ENCODE measurements at regions not wholly inside any gene's neighbourhood (a gene's known extent, or its start where the extent isn't known, plus 50 kb on each side); places are given as distances from the start of the nearest gene placed in this dataset.
A peak's percentile ranks its signal among the peaks of the same experiment; 100 is the strongest.
"Not testable (repeated sequence)": the region's sequence is repeated elsewhere in the genome, so short reads cannot be mapped to it uniquely, and the experiment has no call there.

- H3K27me3 ChIP-seq (replicated peaks; ENCODE audit: control insufficient read depth, insufficient read depth, low read length): peaks cover 7% of the 10 kb centered on the region
- H3K9me3 ChIP-seq (ENCODE audit: control insufficient read depth, low read length): no peaks in the 10 kb centered on the region
- H3K9ac ChIP-seq (ENCODE audit: low read length): no peak overlapping the region
- no peak overlapping the region for H3K4me3 ChIP-seq (ENCODE audit: low read length)
- DNase-seq (ENCODE audit: low read depth): no peak
- no peaks in the 10 kb centered on the region for H3K4me1 ChIP-seq (ENCODE audit: control insufficient read depth, insufficient read depth, low read length)
- H3K36me3 ChIP-seq (ENCODE audit: control insufficient read depth, insufficient read depth, low read length, severe bottlenecking): no peaks in the 10 kb centered on the region
Observed at GRCh38 chr4:138796761-138797160, 218.8 kb upstream of the NOCT start.

GRCh38 chr4:138790706-138791340, 224.8 kb upstream of the NOCT start:
- no peak overlapping the region for H3K9ac ChIP-seq (ENCODE audit: low read length)
- H3K36me3 ChIP-seq (ENCODE audit: control insufficient read depth, insufficient read depth, low read length, severe bottlenecking): no peaks in the 10 kb centered on the region
- no peaks in the 10 kb centered on the region for H3K9me3 ChIP-seq (ENCODE audit: control insufficient read depth, low read length)
- H3K27me3 ChIP-seq (replicated peaks; ENCODE audit: control insufficient read depth, insufficient read depth, low read length): no peaks in the 10 kb centered on the region
- DNase-seq (ENCODE audit: low read depth): no peak
- no peaks in the 10 kb centered on the region for H3K4me1 ChIP-seq (ENCODE audit: control insufficient read depth, insufficient read depth, low read length)
- no peak overlapping the region for H3K4me3 ChIP-seq (ENCODE audit: low read length)

- no peak overlapping the region for H3K9ac ChIP-seq (ENCODE audit: low read length)
- DNase-seq (ENCODE audit: low read depth): no peak
- H3K27me3 ChIP-seq (replicated peaks; ENCODE audit: control insufficient read depth, insufficient read depth, low read length): no peaks in the 10 kb centered on the region
- H3K4me3 ChIP-seq (ENCODE audit: low read length): no peak overlapping the region
- H3K4me1 ChIP-seq (ENCODE audit: control insufficient read depth, insufficient read depth, low read length): no peaks in the 10 kb centered on the region
- no peaks in the 10 kb centered on the region for H3K36me3 ChIP-seq (ENCODE audit: control insufficient read depth, insufficient read depth, low read length, severe bottlenecking)
- H3K9me3 ChIP-seq (ENCODE audit: control insufficient read depth, low read length): no peaks in the 10 kb centered on the region
Observed at GRCh38 chr4:138789796-138790195, 225.8 kb upstream of the NOCT start.

- no peaks in the 10 kb centered on the region for H3K4me1 ChIP-seq (ENCODE audit: control insufficient read depth, insufficient read depth, low read length)
- H3K36me3 ChIP-seq (ENCODE audit: control insufficient read depth, insufficient read depth, low read length, severe bottlenecking): no peaks in the 10 kb centered on the region
- H3K4me3 ChIP-seq (ENCODE audit: low read length): no peak overlapping the region
- H3K27me3 ChIP-seq (replicated peaks; ENCODE audit: control insufficient read depth, insufficient read depth, low read length): no peaks in the 10 kb centered on the region
- DNase-seq (ENCODE audit: low read depth): no peak
- no peak overlapping the region for H3K9ac ChIP-seq (ENCODE audit: low read length)
- H3K9me3 ChIP-seq (ENCODE audit: control insufficient read depth, low read length): no peaks in the 10 kb centered on the region
Observed at GRCh38 chr4:138788857-138789256, 226.7 kb upstream of the NOCT start.

- Histone ChIP-seq H3K4me1 (ENCODE audit: control insufficient read depth, insufficient read depth, low read length) (no peaks in the 10 kb centered on the region), H3K9ac (ENCODE audit: low read length) (no peak overlapping the region), H3K9me3 (ENCODE audit: control insufficient read depth, low read length) (no peaks in the 10 kb centered on the region), H3K27me3 (replicated peaks; ENCODE audit: control insufficient read depth, insufficient read depth, low read length) (no peaks in the 10 kb centered on the region), H3K4me3 (ENCODE audit: low read length) (no peak overlapping the region), H3K36me3 (ENCODE audit: control insufficient read depth, insufficient read depth, low read length, severe bottlenecking) (no peaks in the 10 kb centered on the region)
- no peak for DNase-seq (ENCODE audit: low read depth)
Observed at GRCh38 chr4:138788267-138788790, 227.3 kb upstream of the NOCT start.

GRCh38 chr4:138779761-138780160, 235.8 kb upstream of the NOCT start:
- H3K4me3 ChIP-seq (ENCODE audit: low read length); H3K36me3 ChIP-seq (ENCODE audit: control insufficient read depth, insufficient read depth, low read length, severe bottlenecking); H3K9ac ChIP-seq (ENCODE audit: low read length); DNase-seq (ENCODE audit: low read depth); H3K9me3 ChIP-seq (ENCODE audit: control insufficient read depth, low read length); H3K27me3 ChIP-seq (replicated peaks; ENCODE audit: control insufficient read depth, insufficient read depth, low read length): not testable (repeated sequence)
- H3K4me1 ChIP-seq (ENCODE audit: control insufficient read depth, insufficient read depth, low read length): peaks cover 13% of the 10 kb centered on the region

GRCh38 chr4:138775890-138776289, 239.7 kb upstream of the NOCT start:
- DNase-seq (ENCODE audit: low read depth): no peak
- H3K4me1 ChIP-seq (ENCODE audit: control insufficient read depth, insufficient read depth, low read length): peaks cover 13% of the 10 kb centered on the region
- H3K36me3 ChIP-seq (ENCODE audit: control insufficient read depth, insufficient read depth, low read length, severe bottlenecking): no peaks in the 10 kb centered on the region
- no peak overlapping the region for H3K9ac ChIP-seq (ENCODE audit: low read length)
- H3K27me3 ChIP-seq (replicated peaks; ENCODE audit: control insufficient read depth, insufficient read depth, low read length): no peaks in the 10 kb centered on the region
- peak overlapping the region; percentile 15 for H3K4me3 ChIP-seq (ENCODE audit: low read length)
- H3K9me3 ChIP-seq (ENCODE audit: control insufficient read depth, low read length): no peaks in the 10 kb centered on the region

GRCh38 chr4:138775489-138775888, 240.1 kb upstream of the NOCT start:
- no peak for DNase-seq (ENCODE audit: low read depth)
- peak overlapping the region; percentile 15 for H3K4me3 ChIP-seq (ENCODE audit: low read length)
- no peaks in the 10 kb centered on the region for H3K36me3 ChIP-seq (ENCODE audit: control insufficient read depth, insufficient read depth, low read length, severe bottlenecking)
- H3K4me1 ChIP-seq (ENCODE audit: control insufficient read depth, insufficient read depth, low read length): peaks cover 13% of the 10 kb centered on the region
- H3K27me3 ChIP-seq (replicated peaks; ENCODE audit: control insufficient read depth, insufficient read depth, low read length): no peaks in the 10 kb centered on the region
- no peaks in the 10 kb centered on the region for H3K9me3 ChIP-seq (ENCODE audit: control insufficient read depth, low read length)
- H3K9ac ChIP-seq (ENCODE audit: low read length): no peak overlapping the region

- Histone ChIP-seq H3K9ac (ENCODE audit: low read length) (no peak overlapping the region), H3K4me3 (ENCODE audit: low read length) (no peak overlapping the region), H3K27me3 (replicated peaks; ENCODE audit: control insufficient read depth, insufficient read depth, low read length) (no peaks in the 10 kb centered on the region), H3K4me1 (ENCODE audit: control insufficient read depth, insufficient read depth, low read length) (peaks cover 13% of the 10 kb centered on the region), H3K36me3 (ENCODE audit: control insufficient read depth, insufficient read depth, low read length, severe bottlenecking) (no peaks in the 10 kb centered on the region), H3K9me3 (ENCODE audit: control insufficient read depth, low read length) (no peaks in the 10 kb centered on the region)
- DNase-seq (ENCODE audit: low read depth): no peak
Observed at GRCh38 chr4:138774940-138775339, 240.6 kb upstream of the NOCT start.

- peaks cover 13% of the 10 kb centered on the region for H3K4me1 ChIP-seq (ENCODE audit: control insufficient read depth, insufficient read depth, low read length)
- H3K9ac ChIP-seq (ENCODE audit: low read length); H3K36me3 ChIP-seq (ENCODE audit: control insufficient read depth, insufficient read depth, low read length, severe bottlenecking); DNase-seq (ENCODE audit: low read depth); H3K9me3 ChIP-seq (ENCODE audit: control insufficient read depth, low read length); H3K4me3 ChIP-seq (ENCODE audit: low read length); H3K27me3 ChIP-seq (replicated peaks; ENCODE audit: control insufficient read depth, insufficient read depth, low read length): not testable (repeated sequence)
Observed at GRCh38 chr4:138774125-138774524, 241.5 kb upstream of the NOCT start.

- peaks cover 13% of the 10 kb centered on the region for H3K4me1 ChIP-seq (ENCODE audit: control insufficient read depth, insufficient read depth, low read length)
- DNase-seq (ENCODE audit: low read depth): no peak
- H3K9ac ChIP-seq (ENCODE audit: low read length): no peak overlapping the region
- no peak overlapping the region for H3K4me3 ChIP-seq (ENCODE audit: low read length)
- H3K36me3 ChIP-seq (ENCODE audit: control insufficient read depth, insufficient read depth, low read length, severe bottlenecking): no peaks in the 10 kb centered on the region
- H3K27me3 ChIP-seq (replicated peaks; ENCODE audit: control insufficient read depth, insufficient read depth, low read length): no peaks in the 10 kb centered on the region
- no peaks in the 10 kb centered on the region for H3K9me3 ChIP-seq (ENCODE audit: control insufficient read depth, low read length)
Observed at GRCh38 chr4:138773321-138773720, 242.3 kb upstream of the NOCT start.

- peaks cover 13% of the 10 kb centered on the region for H3K4me1 ChIP-seq (ENCODE audit: control insufficient read depth, insufficient read depth, low read length)
- no peaks in the 10 kb centered on the region for H3K27me3 ChIP-seq (replicated peaks; ENCODE audit: control insufficient read depth, insufficient read depth, low read length)
- H3K9ac ChIP-seq (ENCODE audit: low read length): no peak overlapping the region
- H3K9me3 ChIP-seq (ENCODE audit: control insufficient read depth, low read length): no peaks in the 10 kb centered on the region
- no peaks in the 10 kb centered on the region for H3K36me3 ChIP-seq (ENCODE audit: control insufficient read depth, insufficient read depth, low read length, severe bottlenecking)
- H3K4me3 ChIP-seq (ENCODE audit: low read length): no peak overlapping the region
- DNase-seq (ENCODE audit: low read depth): no peak
Observed at GRCh38 chr4:138772366-138772765, 243.2 kb upstream of the NOCT start.
